HG03565 (cell line): ENCODE measurements at regions not wholly inside any gene's neighbourhood (a gene's known extent, or its start where the extent isn't known, plus 50 kb on each side); places are given as distances from the start of the nearest gene placed in this dataset.
"Not testable (repeated sequence)": the region's sequence is repeated elsewhere in the genome, so short reads cannot be mapped to it uniquely, and the experiment has no call there.

Experiments
- ATAC-seq: cut with Tn5 transposase; IDR thresholded peaks from one replicate; pipeline ENCODE4 v1.9.1; 2021; ENCODE audit warnings: mild to moderate bottlenecking, moderate library complexity; ENCODE audit not compliant: unreplicated experiment

DNA sequence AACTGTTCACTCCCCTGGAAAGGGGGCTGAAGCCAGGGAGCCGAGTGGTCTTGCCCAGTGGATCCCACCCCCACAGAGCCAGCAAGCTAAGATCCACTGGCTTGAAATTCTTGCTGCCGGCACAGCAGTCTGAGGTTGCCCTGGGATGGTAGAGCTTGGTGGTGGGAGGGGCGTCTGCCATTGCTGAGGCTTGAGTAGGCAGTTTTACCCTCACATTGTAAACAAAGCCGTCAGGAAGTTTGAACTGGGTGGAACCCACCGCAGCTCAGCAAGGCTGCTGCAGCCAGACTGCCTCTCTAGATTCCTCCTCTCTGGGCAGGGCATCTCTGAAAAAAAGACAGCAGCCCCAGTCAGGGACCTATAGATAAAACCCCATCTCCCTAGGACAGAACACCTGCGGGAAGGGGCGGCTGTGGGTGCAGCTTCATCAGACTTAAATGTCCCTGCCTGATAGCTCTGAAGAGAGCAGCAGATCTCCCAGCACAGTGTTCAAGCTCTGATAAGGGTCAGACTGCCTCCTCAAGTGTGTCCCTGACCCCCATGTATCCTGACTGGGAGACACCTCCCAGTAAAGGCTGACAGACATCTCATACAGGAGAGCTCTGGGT is 140.0 kb upstream of the C1GALT1 start:
- not testable (repeated sequence) for ATAC-seq

DNA sequence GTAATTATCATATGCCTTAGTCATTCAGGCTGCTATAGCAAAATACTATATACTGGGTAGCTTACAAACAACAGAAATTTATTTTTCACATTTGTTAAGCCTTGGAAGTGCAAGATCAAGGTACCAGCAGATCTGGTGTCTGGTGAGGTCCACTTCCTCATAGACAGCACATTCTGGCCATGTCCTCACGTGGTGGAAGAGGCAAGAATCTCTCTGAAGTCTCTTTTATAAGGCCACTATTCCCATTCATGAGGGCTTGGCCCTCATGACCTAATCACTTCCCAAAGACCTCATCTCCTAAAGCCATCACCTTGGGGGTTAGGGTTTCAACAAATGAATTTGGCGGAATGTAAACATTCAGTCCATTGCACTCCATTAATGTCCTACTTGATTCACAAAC is 137.5 kb upstream of the C1GALT1 start:
- ATAC-seq: no peak

DNA sequence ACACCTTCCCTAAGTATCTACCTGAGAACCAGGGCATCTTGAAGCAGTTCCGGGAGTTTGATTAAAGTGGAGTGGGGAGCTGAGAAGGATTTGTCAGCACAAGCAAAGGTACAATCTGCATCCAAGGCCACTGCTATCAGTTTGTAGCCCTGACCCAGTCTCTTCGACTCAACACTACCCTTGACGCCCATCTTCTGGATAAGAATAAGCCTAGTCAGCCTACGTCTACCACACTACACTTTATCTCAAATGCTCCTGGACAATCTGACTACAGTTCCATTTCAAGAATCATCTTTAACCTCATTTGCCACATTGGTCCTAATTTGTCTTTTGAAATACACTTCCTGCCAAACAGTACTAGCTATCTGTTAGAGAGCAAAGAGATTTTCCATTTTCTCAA is 134.1 kb upstream of the C1GALT1 start:
- ATAC-seq: no peak

DNA sequence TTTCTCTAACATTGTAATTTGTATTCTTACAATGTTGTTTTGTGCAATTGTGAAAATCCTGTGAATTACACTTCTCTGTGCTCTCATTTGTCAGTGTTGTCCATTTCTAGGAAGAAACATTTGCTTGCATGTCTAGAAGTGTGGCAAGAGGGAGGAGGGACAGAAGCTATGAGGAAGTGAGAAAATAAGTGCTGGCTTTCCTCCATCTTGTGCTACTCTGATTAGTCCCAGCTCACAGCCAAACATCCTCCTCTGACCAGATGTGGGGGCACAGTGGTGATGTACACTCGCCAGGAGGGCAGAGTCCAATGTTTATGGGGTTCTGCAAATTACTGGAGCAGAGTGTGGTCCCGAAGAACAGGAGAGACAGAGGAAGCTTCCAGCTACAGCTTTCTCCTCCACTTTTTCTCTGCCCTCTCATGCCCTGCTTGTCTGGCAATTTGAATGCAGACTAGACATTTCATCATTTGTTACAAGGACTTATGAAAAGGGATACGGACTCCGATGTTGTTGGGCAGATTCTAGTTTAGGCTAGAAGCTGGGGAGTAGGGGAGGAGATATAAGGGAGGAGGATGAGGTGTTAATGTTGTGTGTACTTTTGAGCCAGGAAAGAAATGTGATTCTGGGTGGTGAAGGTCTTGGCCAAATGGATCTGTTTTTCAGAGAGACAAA is 131.0 kb upstream of the C1GALT1 start:
- peak; percentile 77 for ATAC-seq

DNA sequence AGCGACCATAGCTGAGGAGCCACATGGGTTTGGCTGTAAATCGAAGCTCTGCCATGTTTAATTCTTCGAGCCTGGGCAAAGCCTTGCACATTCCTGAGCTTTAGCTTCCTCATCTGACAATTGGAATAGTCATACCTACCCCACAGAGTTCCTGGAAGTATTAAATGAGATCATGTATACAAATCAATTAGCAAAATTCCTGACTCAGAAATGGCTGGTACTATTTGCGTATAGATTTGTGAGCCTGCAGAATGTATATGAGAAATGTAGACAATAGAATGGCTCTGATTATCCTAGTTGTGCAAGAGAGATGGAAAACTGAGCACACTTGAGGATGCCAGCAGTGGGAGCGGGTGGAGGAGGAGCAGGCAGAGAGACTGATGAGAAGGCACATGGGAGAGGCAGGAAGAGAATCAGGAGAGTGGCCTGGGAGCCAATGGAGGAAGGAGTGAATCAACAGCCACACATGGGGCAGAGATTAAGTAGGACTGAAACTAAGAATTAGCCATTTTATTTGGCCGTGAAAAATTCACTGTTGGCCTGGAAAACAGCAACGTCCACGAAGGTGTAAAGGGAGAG is 128.0 kb upstream of the C1GALT1 start:
- ATAC-seq: no peak

DNA sequence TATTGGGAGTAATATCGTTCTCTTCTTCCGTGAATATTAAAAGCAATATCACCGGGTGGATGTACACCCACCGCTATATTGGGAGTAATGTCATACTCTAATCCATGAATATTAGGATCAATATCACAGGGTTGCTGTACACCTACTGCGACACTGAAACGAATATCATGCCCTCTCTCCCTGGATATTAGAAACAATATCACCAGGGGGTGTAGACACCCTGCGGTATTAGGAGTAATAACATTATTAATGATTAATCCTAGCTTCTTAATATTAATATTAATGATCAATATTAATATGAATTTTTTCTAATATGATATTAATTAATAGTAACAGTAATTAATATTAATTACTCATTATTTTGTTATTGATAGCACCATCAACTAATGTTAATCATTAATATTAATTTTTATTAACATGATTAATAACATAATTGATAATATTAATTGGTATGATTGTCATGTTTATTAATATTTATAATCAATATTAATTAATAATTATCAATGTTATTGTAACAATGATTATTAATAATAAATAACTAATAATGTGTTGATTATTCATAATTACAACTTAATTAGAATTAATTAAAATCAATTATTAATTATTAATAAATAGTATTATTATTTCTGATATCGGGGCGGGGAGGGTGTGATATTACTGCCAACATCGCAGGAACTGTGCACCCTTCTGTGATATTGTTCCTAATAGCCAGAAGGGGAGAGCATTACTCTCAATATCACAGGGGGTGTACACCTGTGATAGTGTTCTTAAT is 121.3 kb upstream of the C1GALT1 start:
- no peak for ATAC-seq

DNA sequence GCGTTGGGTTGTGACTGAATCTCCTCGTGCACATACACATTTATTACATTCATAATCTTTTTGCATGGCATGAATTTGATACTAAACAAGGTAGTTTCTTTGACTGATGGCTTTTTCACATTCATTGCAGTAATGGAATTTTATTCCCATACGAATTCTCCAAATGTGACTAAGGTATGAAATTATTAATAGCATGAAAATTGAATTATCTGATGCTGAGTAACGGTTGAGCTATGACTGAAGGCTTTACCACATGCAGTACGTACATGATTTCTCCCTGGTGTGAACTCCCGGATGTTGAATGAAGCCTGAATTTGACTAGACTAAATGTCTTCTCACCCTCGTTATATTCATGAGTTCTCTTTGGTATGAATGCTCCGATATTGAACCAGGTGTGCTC is 104.4 kb upstream of the C1GALT1 start:
- ATAC-seq: no peak

DNA sequence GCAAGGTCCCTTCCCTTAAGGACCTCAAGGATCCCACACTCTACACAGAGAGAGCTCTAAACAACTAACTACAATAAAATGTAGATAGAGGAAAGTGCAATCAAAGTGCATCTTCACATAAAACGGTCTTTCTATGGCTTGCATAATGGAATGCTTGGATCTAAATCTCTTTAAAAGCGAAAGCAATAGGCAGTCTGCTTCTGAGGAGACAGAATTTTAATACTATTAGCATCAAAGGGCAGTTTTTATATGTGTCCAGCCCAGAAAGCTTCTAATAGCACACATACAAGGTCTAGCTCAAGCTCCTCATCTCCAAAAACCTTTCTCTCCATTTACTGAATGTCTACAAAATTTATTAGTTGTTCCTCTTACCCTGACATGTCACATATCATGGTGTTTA is 101.5 kb upstream of the C1GALT1 start:
- ATAC-seq: no peak

DNA sequence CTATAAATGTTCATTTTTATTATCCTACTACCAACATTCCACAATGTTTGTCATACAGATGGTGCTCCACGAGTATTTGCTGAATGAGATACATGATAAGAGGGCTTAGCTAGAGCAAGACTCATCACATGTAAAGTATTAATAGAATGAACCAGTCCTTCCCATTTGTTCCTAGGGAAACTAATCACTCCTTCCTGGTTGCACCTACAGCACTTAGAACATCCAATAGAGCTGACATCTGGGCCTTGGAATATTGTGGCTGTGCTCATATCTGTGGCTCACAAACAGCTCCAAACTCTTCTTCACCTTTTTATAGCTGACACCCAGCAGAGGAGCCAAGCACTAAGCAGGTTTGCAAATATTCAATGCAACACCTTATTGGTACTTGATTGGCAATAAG is 91.9 kb upstream of the C1GALT1 start:
- no peak for ATAC-seq

DNA sequence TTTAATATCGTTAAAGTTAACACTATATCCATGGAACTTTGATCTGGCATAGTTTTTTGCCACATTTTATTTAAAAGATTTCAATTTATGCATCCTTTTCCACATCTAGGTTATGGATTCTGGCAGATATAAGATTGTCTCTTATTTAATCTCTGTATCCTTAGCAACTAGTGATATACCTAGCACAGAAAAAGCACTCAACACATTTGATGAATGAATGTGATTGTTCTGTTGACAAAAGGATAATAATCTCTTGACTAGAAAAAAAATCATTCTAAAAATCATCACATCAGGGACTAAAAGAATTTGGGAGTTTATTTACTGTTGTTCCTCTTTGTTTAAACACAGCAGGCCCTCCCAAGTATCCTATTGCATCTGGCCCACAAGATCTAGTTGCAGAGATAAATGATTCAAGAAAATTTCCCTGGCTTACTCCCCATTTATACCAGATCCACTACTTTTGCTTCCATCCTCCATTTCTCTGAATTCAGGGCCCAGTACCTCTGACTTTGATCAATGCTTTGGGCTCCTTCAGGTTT is 84.0 kb upstream of the C1GALT1 start:
- ATAC-seq: no peak

DNA sequence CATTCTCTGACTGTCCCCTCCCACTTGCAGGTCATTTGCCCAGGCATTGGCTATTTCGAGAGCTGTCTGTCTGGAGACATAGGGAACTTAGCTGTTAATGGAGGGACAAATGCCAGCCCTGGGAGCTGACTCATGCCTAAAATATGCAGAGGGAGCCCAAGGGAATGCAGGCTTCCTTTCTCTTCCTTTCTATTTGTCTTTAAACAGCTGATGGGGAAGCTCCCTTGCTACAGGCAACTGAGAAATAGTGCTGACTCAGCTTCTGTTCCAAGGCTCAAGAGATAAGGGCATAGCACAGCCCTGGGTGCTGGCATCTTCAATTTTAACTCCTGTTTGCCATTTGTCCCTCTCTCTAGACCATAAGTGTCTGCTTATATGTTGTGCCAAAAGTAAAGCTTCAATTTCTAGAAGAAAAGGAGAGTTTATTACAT is 82.7 kb upstream of the C1GALT1 start:
- no peak for ATAC-seq

DNA sequence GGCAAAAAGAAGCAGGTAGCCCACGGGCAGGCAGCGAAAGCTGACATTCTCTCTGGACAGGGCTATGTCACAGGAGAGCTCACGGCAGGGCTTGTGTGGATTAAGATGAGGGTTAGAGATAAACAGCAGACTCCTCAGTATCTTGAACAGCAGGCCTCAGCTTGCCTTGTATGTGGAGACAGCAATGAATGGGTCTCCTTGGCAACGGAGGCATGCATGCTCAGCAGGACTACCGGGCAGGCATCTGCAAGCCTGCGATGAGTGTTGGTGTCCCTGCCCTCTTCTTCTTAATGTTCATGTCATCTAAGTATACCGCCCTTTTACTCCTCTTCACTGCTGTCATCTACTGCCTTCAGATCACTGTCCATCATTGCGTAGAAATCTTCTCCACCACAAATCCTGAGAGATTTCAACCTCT is 81.9 kb upstream of the C1GALT1 start:
- ATAC-seq: no peak

DNA sequence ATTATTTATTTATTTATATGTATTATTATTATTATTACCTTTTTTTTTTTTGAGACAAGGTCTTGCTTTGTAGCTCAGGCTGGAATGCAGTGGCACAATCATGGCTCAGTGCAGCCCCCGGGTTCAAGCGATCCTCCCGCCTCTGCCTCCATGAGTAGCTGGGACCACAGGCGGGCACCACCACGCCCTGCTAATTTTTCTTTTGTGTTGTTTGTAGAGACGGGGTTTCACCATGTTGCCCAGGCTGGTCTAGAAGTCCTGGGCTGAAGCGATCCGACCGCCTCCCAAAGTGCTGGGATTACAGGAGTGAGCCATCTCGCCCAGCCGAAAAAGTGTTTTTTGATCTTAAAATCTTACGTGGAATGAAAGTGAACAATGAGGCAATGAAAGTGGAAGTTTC is 79.4 kb upstream of the C1GALT1 start:
- ATAC-seq: no peak

DNA sequence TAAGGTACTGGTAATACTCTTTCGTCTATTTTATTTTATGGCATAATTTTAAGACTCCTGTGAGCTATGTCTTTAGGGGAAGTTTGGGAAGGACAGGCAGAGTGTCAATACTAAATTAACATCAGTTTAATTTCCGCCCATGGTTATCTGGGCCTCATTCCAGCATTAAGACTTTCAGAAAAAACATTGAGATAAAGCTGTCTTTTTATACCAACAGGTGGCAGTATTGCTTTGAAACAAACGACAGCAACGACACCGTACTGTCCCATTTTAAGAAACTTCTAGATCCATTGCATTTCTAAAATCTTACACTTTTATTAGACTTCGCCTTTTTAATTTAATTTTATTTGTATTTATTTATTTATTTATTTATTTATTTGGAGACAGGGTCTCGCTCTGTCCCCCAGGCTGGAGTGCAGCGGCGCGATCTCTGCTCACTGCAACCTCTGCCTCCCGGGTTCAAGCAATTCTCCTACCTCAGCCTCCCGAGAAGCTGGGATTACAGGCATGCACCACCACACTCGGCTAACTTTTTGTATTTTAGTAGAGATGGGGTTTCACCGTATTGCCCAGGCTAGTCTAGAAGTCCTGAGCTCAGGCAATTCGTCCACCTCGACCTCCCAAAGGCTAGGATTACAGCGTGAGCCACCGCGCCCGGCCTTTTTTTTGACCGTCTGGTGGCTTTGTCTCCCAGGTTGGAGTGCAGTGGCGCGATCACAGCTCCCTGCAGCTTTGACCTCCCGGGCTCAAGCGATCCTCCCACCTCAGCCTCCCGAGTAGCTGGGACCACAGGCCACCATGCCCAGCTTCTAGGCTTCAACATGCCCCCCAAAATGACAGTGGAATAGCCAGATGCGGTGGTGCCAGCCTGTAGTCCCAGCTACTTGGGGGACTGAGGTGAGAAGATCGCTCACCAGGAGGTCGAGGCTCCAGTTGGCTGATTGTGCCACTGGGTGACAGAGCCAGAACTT is 78.7 kb upstream of the C1GALT1 start:
- ATAC-seq: no peak

DNA sequence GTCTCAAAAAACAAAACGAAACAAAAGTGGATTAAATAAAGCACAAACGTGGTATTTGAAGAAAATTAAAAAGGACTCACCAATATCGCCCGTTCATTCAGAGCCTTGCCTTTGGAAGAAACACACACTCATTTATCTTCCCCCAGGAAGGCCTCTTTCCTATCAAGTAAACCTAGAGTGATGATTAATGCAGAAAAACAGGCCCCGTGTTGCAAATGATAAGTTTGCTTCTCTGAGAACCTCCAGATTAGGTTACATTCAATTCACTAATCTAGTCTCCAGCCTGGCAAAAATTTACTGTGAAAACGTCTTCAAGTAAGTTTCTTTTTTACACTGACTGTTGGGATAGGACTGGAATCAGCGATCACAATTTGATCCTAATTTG is 78.0 kb upstream of the C1GALT1 start:
- no peak for ATAC-seq

DNA sequence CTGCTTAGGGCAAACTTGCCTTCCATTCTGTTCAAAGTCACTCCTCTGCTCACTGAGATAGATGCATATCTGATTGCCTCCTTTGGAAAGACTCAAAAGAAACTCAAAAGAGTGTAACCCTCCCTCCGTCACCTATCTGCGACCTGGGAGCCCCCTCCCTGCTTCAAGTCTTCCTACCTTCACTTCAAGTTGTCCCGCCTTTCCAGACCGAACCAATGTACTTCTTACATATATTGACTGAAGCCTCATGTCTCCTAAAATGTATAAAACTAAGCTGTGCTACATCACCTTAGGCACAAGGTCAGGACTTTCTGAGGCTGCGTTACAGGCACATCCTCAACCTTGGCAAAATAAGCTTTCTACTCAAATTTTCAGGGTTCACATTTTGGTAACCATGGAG is 77.4 kb upstream of the C1GALT1 start:
- ATAC-seq: no peak

DNA sequence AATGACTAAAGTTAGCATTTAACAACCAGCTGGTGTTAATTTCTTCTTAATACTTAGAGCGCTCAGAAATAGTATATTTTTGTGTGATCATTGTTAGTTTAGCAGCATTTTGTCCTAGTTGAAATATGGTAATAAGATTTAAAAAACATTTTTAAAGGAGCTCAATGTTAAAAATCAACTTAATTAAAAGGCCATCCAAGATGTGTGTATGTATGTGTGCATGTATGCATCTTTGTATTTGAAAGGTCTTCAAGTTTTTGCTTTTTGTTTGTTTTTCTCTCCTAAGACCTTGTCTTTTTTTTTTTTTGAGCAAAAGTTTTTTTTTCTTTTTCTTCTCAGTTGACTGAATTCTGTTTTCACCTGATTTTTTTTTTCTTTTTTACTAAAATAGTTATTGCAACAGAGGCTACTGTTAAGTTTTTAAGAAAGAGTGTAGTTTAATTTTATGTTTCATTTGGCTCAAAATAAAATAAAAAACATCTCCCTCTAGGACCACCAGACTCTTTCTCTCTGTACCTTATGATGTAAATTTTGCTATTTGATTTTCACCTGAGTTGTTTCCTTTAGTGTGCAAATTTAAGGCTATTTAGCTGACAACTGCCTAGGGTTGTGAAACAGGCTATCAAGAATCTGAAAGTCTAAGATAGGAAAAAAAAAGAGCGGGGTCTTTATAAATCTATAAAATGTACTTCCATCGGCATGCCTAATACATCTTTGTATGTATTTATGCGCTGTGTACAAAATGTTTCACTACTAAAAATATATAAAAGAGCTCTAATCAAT is 76.4 kb upstream of the C1GALT1 start:
- ATAC-seq: no peak

DNA sequence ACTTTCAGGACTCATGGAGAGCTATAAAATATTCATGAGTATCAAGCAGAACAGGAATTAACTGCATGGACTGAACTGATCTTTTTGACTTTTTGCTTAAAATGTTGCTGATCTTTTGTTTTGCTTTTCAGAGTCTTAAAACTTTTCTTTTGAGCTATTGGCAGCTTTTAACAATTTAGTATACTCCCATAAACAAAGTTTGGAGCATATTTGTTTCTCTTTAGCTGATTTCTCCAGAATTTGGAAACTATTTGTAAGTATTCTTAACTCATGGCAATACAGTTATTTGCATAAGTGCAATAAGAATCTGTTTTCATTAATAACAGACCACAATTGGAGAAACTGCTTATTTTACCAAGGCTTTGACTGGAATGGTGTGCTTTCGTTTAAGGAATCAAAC is 73.4 kb upstream of the C1GALT1 start:
- no peak for ATAC-seq

DNA sequence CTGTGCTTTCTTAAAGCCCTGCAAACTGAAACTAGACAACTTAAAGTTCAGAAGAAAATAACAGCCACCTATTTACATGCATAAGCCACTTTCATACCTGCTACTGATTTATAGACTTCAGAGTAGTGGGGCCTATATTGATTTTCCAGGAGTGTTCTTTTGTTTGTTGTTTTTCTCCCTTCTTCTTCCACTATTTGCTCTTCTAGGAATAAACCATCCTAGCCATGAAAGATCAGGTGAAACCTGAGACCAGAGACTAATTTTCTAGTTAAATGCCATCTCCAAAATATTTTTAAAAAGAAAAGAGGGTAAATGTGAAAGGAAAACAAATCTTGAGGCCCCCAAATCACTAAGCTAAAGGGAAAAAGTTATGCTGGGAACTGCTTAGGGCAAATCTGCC is 72.4 kb upstream of the C1GALT1 start:
- no peak for ATAC-seq

DNA sequence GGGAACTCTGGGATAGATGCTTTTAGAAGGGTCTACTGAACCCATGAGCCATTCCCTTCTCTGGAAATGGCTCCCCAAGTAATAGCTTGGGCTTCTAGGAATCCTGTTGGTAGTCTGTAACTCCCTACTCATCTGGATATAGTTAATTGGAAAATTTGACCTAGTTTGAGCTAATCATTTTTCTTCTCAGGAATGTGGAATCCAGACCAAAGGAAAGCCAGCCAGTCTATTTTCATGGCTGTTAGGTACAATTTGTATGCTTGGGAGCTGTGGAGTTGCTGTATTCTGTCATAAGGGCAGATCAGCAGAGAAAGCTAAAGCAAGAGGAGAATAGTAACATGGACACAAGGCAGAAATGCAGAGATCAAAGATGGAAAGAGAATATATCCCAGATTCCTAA is 71.6 kb upstream of the C1GALT1 start:
- ATAC-seq: no peak
